HAP-1 (cell line): ENCODE measurements at regions not wholly inside any gene's neighbourhood (a gene's known extent, or its start where the extent isn't known, plus 50 kb on each side); places are given as distances from the start of the nearest gene placed in this dataset.
A peak's percentile ranks its signal among the peaks of the same experiment; 100 is the strongest.
"Not testable (repeated sequence)": the region's sequence is repeated elsewhere in the genome, so short reads cannot be mapped to it uniquely, and the experiment has no call there.

ENCODE experiments used
- DNase-seq, 2 experiments: peaks; one replicate each; pipeline ENCODE4 v3.0.0-alpha.2; 2016 to 2020; ENCODE audit warnings: low spot score in 2 of 2
- H3K27me3 ChIP-seq: fragments of 250-450 bp; sonication (Bioruptor Pico); 2 replicates; pipeline ENCODE4 v1.5.1; 2020; ENCODE audit warnings: low read depth, mild to moderate bottlenecking, moderate library complexity
- H3K36me3 ChIP-seq: fragments of 250-450 bp; sonication (Bioruptor Pico); replicated peaks from 2 replicates; pipeline ENCODE4 v1.5.1; 2020; ENCODE audit warnings: mild to moderate bottlenecking
- H3K4me1 ChIP-seq: fragments of 250-450 bp; sonication (Bioruptor Pico); 2 replicates; pipeline ENCODE4 v1.5.1; 2020; ENCODE audit warnings: mild to moderate bottlenecking
- H3K4me3 ChIP-seq: fragments of 250-450 bp; sonication (Bioruptor Pico); 2 replicates; pipeline ENCODE4 v1.5.1; 2020; ENCODE audit warnings: mild to moderate bottlenecking, moderate library complexity
- H3K9me3 ChIP-seq: fragments of 250-450 bp; sonication (Bioruptor Pico); 2 replicates; pipeline ENCODE4 v1.5.1; 2020; ENCODE audit warnings: mild to moderate bottlenecking, moderate library complexity
- in situ Hi-C: fragments of 300-500 bp; cut with MboI; formaldehyde crosslinking; loops from 3 replicates; pipeline ENCODE4 v1.14.3; 2020; ENCODE audit warnings: low sequenced_read_pairs, inconsistent platforms, mixed read lengths

GRCh38 chr6:150689900-150690590, 90.4 kb downstream of the PLEKHG1 start:
- DNase-seq = no peak
- H3K4me1 ChIP-seq = peaks cover 8% of the 10 kb centered on the region
- no peak overlapping the region for H3K4me3 ChIP-seq
- H3K27me3 ChIP-seq = no peaks in the 10 kb centered on the region
- in situ Hi-C loops = no loop called here
- no peaks in the 10 kb centered on the region for H3K36me3 ChIP-seq
- H3K9me3 ChIP-seq = no peaks in the 10 kb centered on the region

DNA sequence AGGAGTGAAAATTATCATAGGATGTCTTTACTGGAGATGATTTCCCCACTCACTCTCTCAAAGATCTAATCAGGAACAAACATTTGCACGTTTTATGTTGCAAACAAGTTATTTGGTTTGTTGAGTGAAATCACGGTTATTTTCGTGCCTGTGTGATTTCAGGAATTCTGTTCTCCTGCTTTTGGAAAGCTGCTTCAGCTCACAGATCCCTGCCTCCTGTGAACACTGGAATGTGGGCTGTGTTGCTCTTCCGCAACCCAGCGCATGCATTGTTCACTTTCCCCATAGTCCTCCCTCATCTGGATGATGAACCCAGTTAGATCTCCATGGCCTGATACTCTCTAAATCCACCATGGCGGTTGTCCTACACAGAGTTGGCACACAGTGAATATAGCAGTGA, 91.0 kb downstream of the PLEKHG1 start:
- in situ Hi-C loops = no loop called here
- peaks cover 11% of the 10 kb centered on the region for H3K4me1 ChIP-seq
- no peaks in the 10 kb centered on the region for H3K27me3 ChIP-seq

GRCh38 chr6:150691463-150691862, 91.8 kb downstream of the PLEKHG1 start:
- Histone ChIP-seq H3K4me1 (peaks cover 17% of the 10 kb centered on the region), H3K27me3 (no peaks in the 10 kb centered on the region), H3K36me3 (no peaks in the 10 kb centered on the region), H3K4me3 (no peak overlapping the region), H3K9me3 (no peaks in the 10 kb centered on the region)
- DNase-seq = no peak
- in situ Hi-C loops = no loop called here

More for the DNA sequence above, 91.0 kb downstream of the PLEKHG1 start:
- Histone ChIP-seq H3K36me3 (no peaks in the 10 kb centered on the region), H3K9me3 (no peaks in the 10 kb centered on the region), H3K4me3 (no peak overlapping the region)
- no peak for DNase-seq

DNA sequence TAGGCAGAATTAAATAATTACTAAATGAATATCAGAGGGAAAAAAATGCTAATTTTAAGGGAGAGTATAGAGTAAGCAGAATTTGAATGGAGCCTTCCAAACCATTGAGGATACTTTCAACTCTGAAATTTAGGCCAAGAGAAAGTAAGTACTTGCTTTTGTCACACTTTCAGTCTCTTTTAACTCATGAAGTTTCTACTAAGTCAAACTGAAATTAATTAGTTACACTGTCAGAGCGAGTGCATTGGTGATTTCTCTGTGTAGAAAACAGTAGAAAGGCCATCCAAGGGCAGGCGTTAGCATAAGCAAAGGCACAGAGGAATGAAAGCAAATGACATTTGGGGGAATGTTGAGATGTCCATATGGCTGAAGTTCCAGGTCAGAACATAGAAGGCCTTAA, 92.9 kb downstream of the PLEKHG1 start:
- in situ Hi-C loops = no loop called here
- Histone ChIP-seq H3K36me3 (no peaks in the 10 kb centered on the region), H3K4me1 (peaks cover 17% of the 10 kb centered on the region), H3K27me3 (no peaks in the 10 kb centered on the region), H3K4me3 (no peak overlapping the region), H3K9me3 (no peaks in the 10 kb centered on the region)
- no peak for DNase-seq

- DNase-seq = no peak
- H3K9me3 ChIP-seq = no peaks in the 10 kb centered on the region
- in situ Hi-C loops = no loop called here
- H3K4me3 ChIP-seq = no peak overlapping the region
- H3K27me3 ChIP-seq = no peaks in the 10 kb centered on the region
- no peaks in the 10 kb centered on the region for H3K36me3 ChIP-seq
- H3K4me1 ChIP-seq = peaks cover 17% of the 10 kb centered on the region
These were observed 95.2 kb downstream of the PLEKHG1 start for GRCh38 chr6:150694889-150695288.

DNA sequence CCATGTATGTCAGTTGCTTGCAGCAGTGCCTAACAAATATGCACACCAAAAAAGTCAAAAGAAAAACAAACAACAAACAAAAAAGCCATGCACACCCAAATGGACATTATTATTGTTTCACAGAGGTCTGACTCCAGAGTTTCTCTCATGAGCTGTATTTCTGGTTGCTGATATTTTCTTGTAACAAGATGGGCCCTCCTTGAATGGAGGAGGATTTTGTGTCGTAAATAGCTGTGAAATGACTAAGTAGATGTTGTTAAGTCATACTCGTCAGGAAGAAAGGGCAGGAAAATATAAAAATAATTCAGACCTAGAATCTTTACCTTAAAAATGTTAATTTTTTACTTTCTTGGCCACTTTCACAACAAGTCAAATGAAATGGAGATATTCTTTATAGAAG, 96.0 kb downstream of the PLEKHG1 start:
- H3K36me3 ChIP-seq = no peaks in the 10 kb centered on the region
- H3K9me3 ChIP-seq = no peaks in the 10 kb centered on the region
- DNase-seq = no peak
- H3K4me1 ChIP-seq = peaks cover 17% of the 10 kb centered on the region
- H3K27me3 ChIP-seq = no peaks in the 10 kb centered on the region
- in situ Hi-C loops = no loop called here
- H3K4me3 ChIP-seq = no peak overlapping the region

DNA sequence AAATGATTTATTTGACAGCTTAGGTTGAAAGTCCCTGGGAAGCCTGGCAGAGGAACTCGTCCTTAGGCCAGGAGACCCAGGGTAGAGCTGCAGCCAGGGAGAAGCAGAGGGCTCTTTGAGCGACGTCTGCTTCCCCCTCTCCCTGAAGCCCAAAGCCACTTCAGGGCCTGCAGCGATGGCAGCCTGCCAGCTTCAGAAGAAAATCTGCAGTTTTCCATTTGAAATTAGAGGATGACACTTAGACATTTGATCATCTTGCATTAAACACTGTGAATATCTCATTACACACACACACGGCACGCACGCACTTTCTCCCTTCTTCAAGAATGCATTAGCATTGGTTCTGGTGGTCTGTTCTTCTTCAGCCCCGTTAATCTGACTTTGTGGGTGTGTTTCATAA, 96.5 kb downstream of the PLEKHG1 start:
- H3K4me1 ChIP-seq = peaks cover 17% of the 10 kb centered on the region
- no peak for DNase-seq
- H3K36me3 ChIP-seq = no peaks in the 10 kb centered on the region
- no peaks in the 10 kb centered on the region for H3K27me3 ChIP-seq
- no peaks in the 10 kb centered on the region for H3K9me3 ChIP-seq
- no peak overlapping the region for H3K4me3 ChIP-seq
- in situ Hi-C loops = no loop called here

DNA sequence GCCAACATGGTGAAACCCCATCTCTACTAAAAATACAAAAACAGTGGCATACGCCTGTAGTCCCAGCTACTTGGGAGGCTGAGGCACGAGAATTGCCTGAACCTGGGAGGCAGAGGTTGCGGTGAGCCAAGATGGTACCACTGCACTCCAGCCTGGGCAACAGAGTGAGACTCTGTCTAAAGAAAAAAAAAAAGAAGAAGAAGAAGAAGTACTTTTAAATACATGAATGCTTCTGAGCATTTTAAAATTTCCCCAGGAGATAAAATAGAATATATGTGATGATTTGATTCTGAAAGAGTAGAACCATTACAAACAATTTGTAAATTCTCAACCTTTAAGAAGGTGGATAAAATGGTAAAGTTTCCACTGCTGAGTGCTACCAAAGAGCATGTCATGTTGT, 97.2 kb downstream of the PLEKHG1 start:
- in situ Hi-C loops, H3K9me3 ChIP-seq, H3K36me3 ChIP-seq, H3K4me3 ChIP-seq, H3K27me3 ChIP-seq, DNase-seq: not testable (repeated sequence)
- H3K4me1 ChIP-seq = peaks cover 17% of the 10 kb centered on the region

DNA sequence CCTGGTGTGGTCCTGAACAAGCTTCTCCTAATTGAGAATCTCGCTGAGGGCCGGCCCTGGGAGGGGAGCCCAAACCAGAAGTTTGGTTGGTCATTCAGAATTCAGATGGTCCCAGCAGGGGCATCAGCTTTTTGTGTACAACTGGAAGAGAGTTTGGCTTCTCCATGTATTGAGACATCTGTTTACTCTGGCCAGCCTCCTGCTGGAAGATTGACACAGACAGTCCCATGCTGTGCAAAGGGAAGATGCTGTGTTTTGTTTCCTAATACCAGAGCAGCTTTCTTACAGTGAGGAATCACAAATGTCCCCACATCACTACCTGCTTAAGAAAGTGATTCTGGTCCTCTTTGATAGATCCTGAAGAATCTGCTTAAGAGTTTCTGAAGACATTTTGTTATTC, 97.8 kb downstream of the PLEKHG1 start:
- peaks cover 17% of the 10 kb centered on the region for H3K4me1 ChIP-seq
- H3K9me3 ChIP-seq = no peaks in the 10 kb centered on the region
- H3K27me3 ChIP-seq = no peaks in the 10 kb centered on the region
- DNase-seq = no peak
- in situ Hi-C loops = no loop called here
- H3K4me3 ChIP-seq = no peak overlapping the region
- no peaks in the 10 kb centered on the region for H3K36me3 ChIP-seq

DNA sequence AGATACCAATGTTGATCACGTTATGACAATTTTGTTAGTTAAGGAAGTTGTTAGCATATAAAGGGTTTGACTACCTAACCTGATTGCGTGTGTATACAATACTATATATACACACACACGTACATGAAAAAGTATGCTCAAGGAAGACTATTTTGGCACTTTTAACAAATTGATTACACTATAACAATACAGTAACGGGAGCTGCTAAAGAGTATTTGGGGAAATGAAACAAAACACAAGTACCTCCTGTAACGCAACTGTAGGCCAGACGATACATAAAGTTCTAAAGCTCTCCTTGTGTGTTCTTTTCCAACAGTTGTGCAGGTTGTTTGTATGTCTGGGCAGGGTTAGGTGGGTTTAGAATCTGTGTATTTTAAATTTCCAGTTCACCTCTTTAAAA, 98.7 kb downstream of the PLEKHG1 start:
- Histone ChIP-seq H3K4me1 (peaks cover 17% of the 10 kb centered on the region), H3K27me3 (no peaks in the 10 kb centered on the region), H3K36me3 (no peaks in the 10 kb centered on the region), H3K9me3 (no peaks in the 10 kb centered on the region), H3K4me3 (no peak overlapping the region)
- in situ Hi-C loops = no loop called here
- no peak for DNase-seq

DNA sequence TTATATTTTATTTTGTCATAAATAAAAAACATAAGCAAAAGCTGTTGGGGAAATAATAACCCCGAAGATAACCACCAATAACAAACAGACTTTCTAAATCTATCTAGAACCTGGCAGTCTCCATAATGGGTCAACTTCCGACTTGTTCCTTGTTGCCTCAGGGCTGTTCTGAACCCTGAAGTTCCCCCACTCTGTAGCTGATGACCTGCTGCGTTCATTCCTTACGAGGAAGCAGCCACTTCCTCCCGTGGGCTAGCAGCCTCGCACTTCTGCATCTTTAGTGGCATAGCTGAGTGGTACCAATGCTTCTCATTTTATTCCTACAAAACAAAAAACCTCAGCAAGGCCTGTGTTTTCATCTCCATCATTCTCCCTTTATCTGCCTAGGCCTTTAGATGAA, 103.0 kb downstream of the PLEKHG1 start:
- in situ Hi-C loops = no loop called here
- H3K4me1 ChIP-seq = peaks cover 27% of the 10 kb centered on the region
- H3K36me3 ChIP-seq = no peaks in the 10 kb centered on the region

DNA sequence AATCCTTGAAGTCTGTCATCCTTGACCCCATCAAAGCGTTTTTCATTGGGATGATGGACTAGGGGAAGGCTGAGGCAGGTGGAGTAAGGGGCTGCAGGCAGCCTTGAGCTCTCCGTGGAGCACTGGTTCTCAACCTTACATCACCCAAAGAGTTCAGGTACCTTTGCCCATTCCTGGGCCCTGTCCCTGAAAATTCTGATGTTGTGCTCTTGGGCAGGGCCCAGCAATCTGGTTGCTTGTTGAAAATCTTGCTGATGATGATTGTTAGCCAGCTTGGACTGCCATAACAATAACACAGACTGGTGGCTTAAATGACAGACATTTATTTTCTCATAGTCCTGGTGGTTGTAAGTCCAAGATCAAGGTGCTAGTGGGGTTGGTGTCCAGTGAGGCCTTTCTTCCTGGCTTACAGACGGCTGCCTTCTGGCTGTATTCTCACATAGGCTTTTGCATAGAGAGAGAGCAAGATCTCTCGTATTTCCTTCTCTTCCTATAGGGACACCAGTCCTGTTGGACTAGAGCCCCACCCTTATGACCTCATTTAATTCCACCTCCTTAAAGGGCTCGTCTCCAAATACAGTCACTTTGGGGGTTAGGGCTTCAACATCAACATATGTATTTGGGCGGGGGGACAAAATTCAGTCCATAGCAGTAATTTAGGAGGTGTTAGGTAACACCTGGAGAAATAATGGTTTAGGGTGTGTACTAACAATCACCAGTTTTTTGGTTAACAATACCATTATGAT, 104.9 kb downstream of the PLEKHG1 start:
- H3K9me3 ChIP-seq = no peaks in the 10 kb centered on the region
- in situ Hi-C loops = no loop called here
- peak; percentile 69 to 87 for DNase-seq
- H3K4me3 ChIP-seq = no peak overlapping the region
- no peaks in the 10 kb centered on the region for H3K27me3 ChIP-seq
- H3K4me1 ChIP-seq = peaks cover 27% of the 10 kb centered on the region
- H3K36me3 ChIP-seq = no peaks in the 10 kb centered on the region

More for the DNA sequence above, 103.0 kb downstream of the PLEKHG1 start:
- no peaks in the 10 kb centered on the region for H3K27me3 ChIP-seq
- no peak for DNase-seq
- no peak overlapping the region for H3K4me3 ChIP-seq
- H3K9me3 ChIP-seq = no peaks in the 10 kb centered on the region

- Histone ChIP-seq H3K4me1 (peaks cover 27% of the 10 kb centered on the region), H3K9me3 (no peaks in the 10 kb centered on the region), H3K4me3 (no peak overlapping the region), H3K27me3 (no peaks in the 10 kb centered on the region), H3K36me3 (no peaks in the 10 kb centered on the region)
- in situ Hi-C loops = no loop called here
- DNase-seq = peak; percentile 75 to 81
These were observed 105.7 kb downstream of the PLEKHG1 start for GRCh38 chr6:150705392-150705791.

- DNase-seq = no peak
- in situ Hi-C loops = no loop called here
- no peaks in the 10 kb centered on the region for H3K36me3 ChIP-seq
- no peak overlapping the region for H3K4me3 ChIP-seq
- peaks cover 49% of the 10 kb centered on the region for H3K4me1 ChIP-seq
- no peaks in the 10 kb centered on the region for H3K27me3 ChIP-seq
- no peaks in the 10 kb centered on the region for H3K9me3 ChIP-seq
These were observed 110.6 kb downstream of the PLEKHG1 start for GRCh38 chr6:150710236-150710635.
